Fibroblast of pulmonary artery (primary cell): ENCODE measurements at regions not wholly inside any gene's neighbourhood (a gene's known extent, or its start where the extent isn't known, plus 50 kb on each side); places are given as distances from the start of the nearest gene placed in this dataset.

Experiments used
- DNase-seq: peaks from one replicate; pipeline ENCODE4 v3.0.0-alpha.2; 2010; ENCODE audit warnings: low read depth
- H3K4me3 ChIP-seq: replicated peaks from 2 replicates; pipeline ENCODE4 v1.5.1; 2011; ENCODE audit warnings: low read depth, mild to moderate bottlenecking, control low read depth, low read length, moderate library complexity
- TF ChIP-seq, protein P1 (sequence below): IDR thresholded peaks from 2 replicates; pipeline ENCODE4 v1.5.1; 2011; ENCODE audit warnings: mild to moderate bottlenecking, control low read depth, low read length, inconsistent platforms; ENCODE audit errors: missing control alignments

DNA sequence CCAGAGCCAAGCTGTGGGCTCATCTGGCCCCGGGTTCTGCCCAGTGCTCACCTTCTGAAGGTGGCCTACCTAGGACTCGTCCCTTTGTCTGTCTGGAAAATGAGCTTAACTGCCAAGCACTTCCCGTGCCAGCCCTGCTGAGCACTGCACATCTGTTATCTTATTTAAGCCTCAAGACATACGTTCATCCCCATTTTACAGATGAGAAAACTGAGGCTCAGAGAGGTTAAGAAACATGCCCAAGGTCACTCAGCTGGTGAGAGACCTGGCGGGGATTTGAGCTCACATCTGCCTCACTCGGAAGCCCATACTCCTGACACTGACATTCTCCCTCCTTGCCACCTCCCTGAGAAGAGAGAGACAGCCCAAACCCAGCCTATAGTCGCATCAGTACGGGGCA, 226.2 kb downstream of the MN1 start:
- TF ChIP-seq, protein P1, sequence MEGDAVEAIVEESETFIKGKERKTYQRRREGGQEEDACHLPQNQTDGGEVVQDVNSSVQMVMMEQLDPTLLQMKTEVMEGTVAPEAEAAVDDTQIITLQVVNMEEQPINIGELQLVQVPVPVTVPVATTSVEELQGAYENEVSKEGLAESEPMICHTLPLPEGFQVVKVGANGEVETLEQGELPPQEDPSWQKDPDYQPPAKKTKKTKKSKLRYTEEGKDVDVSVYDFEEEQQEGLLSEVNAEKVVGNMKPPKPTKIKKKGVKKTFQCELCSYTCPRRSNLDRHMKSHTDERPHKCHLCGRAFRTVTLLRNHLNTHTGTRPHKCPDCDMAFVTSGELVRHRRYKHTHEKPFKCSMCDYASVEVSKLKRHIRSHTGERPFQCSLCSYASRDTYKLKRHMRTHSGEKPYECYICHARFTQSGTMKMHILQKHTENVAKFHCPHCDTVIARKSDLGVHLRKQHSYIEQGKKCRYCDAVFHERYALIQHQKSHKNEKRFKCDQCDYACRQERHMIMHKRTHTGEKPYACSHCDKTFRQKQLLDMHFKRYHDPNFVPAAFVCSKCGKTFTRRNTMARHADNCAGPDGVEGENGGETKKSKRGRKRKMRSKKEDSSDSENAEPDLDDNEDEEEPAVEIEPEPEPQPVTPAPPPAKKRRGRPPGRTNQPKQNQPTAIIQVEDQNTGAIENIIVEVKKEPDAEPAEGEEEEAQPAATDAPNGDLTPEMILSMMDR: no peak
- DNase-seq: no peak
- no peak overlapping the region for H3K4me3 ChIP-seq

DNA sequence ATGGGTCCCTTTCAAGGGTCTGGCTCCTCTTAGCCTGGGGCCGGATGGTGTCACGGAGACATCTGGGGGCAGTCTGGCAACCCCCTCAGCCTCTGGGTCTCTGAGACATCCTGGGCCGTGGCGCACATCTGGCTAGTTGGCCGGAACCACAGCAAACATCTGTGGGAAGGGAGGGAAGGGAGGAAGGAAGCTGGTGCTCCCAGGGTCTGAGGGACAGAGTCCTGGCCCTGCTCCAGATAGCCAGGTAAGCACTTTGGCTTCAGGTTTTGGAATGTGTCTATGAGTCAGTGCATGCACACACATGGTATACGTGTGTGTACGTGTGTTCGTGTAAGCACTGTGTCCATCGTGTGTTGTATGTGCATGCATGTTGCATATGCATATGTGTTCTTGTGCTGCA, 225.1 kb downstream of the MN1 start:
- no peak for DNase-seq
- TF ChIP-seq, protein P1: no peak
- no peak overlapping the region for H3K4me3 ChIP-seq

DNA sequence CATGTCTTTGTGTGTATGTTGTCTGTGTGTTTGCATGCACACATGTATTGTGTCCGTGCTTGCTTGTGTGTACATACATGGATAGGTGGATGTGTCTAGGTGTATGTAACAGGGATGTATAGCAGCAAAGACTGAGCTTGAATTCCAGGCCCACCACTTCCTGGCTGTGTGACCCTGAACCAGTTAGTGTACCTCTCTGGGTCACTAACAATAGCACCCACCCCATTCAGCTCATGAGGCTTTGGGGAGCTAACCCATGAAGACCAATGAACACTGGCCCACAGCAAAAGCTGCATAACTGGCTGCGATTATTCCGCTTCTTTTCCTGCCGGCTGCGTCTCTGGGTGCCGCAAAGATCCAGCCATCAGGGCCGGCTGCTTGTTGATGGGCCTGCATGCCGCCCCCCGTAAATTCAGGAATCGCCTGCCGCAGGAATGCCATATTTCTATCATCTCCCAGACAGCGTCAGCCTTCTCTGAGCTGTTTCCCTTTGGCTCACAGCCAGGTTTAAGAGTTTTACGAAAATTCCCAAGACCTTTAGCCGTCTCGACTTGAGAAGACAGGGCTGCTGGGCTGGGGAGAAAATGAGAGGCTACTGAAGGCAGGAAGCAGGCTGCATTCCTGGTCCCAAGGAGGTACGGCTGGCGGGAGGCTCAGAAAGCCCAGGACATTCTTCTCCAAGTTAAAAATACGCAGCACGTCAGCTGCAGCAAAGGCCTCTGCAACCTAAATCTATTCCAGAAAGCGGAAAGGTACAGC, 224.6 kb downstream of the MN1 start:
- DNase-seq: peak; percentile 95
- TF ChIP-seq, protein P1: no peak
- H3K4me3 ChIP-seq: no peak overlapping the region

DNA sequence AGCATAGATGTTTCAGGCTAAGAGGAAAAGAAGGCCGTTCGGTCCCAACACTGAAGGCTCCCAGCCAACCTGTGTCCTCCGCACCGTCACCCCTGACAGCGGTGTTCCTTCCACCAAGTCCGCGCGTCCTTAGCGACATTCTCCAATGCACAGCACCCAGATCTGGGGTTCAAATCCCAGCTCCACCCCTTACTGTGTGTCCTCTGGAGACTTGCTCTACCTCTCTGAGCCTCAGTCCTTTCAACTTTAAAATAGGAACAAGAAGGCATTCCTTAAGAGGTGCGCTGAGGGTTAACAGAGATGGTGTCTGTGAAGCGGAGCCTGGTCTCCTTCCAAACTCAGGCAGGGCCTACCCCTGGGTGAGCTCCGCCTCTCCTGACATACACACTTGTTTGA, 224.0 kb downstream of the MN1 start:
- DNase-seq: no peak
- TF ChIP-seq, protein P1: no peak
- no peak overlapping the region for H3K4me3 ChIP-seq

DNA sequence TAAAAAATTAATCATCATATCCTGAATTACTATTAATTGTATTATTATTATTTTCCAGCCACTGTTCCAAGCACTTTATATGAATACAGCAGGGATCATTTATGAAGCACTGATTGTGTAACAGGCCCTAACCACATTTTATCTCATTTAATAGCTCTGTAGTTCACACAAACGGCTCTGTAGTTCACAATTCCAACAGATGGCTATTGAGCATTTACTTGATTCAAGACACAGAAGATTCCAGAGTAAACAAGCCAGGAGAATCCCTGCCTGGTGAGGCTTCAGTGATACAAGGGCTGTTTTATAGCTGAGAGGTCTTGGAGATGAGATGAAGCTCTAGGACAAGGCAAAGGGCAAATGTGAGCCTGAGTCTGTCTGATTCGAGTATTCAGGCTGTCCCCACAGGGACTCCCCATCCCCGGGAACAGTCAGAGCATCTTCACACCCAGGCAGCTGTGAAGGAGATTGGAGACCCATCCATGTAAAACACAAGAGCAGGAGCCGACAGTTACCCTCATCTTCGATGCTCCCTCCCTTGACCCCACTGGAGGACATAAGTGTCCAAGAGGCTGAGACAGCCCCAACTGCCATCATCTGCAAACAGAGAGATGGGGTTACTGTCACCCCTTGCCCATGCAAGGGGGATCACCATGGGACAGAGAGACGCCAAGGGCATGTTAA, 222.5 kb downstream of the MN1 start:
- TF ChIP-seq, protein P1: no peak
- DNase-seq: peak; percentile 68
- H3K4me3 ChIP-seq: no peak overlapping the region

DNA sequence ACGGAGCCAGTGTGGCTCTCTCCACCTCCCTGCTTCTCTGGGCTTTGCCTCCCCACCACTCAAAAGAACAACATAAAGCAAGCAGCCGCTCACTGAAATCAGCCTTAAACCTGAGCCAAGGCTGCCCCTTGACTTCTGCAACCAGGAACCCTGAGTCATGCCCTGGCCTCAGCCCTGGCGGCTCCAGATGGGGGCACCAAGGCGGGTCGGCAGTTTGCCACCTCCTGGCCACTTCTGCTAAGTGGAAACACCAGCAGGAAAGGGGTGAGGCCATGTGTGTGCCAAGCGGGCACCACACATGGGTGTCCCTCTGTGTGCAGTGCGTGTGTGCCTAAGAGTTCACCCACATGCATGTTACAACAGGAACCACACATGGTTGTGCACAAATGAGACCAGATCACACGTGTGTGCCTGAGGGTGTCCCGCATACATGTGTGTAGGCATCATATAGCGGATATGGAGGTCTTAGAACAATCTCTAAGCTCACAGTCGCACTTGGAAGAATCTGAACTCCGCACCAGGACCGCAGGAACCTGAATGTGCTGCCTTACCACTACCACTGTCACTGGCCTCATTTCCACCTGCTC, 221.2 kb downstream of the MN1 start:
- no peak for DNase-seq
- no peak overlapping the region for H3K4me3 ChIP-seq
- TF ChIP-seq, protein P1: no peak

DNA sequence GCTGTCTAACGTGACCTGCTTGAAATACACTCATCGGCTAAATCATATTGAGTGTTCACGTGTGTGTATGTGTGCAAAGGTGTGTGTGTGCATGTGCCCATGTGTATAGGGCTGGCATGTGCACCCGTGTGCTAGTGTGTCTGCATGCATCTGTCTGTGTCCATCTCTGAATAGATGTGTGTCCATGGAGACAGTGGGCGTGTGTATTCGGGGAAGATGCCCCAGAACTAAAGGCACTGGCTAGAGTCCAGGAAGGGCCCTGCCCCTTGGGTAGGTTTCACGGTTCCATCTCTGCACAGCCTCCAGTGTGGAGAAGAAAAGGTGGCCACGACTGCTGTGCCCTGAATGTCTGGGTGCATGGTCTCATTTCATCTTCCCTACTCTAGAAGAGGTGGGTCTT, 220.3 kb downstream of the MN1 start:
- DNase-seq: no peak
- TF ChIP-seq, protein P1: no peak
- no peak overlapping the region for H3K4me3 ChIP-seq
